Stimulated activated CD4-positive, alpha-beta T cell treated with anti-CD3 and anti-CD28 coated beads, Interleukin-15, amount 100 ng/mL, for 24 hours (primary cell): ENCODE measurements at regions not wholly inside any gene's neighbourhood (a gene's known extent, or its start where the extent isn't known, plus 50 kb on each side); places are given as distances from the start of the nearest gene placed in this dataset.

Experiments
- DNase-seq: peaks from one replicate; pipeline ENCODE4 v3.0.0-alpha.2; 2020

- no peak for DNase-seq
Measured at GRCh38 chr1:164188497-164188896, 370.5 kb upstream of the PBX1 start.

GRCh38 chr1:164191191-164191590 lies 367.8 kb upstream of the PBX1 start:
- DNase-seq = no peak

- DNase-seq = no peak
Measured at GRCh38 chr1:164210211-164210739, 348.7 kb upstream of the PBX1 start.

- DNase-seq = no peak
Measured at GRCh38 chr1:164223378-164223777, 335.6 kb upstream of the PBX1 start.

- no peak for DNase-seq
Measured at GRCh38 chr1:164225011-164225410, 334.0 kb upstream of the PBX1 start.

- DNase-seq = no peak
Measured at GRCh38 chr1:164226977-164227376, 332.0 kb upstream of the PBX1 start.

- DNase-seq = no peak
Measured at GRCh38 chr1:164228928-164229327, 330.1 kb upstream of the PBX1 start.

GRCh38 chr1:164233149-164233548 lies 325.8 kb upstream of the PBX1 start:
- no peak for DNase-seq

GRCh38 chr1:164240081-164240480 lies 318.9 kb upstream of the PBX1 start:
- no peak for DNase-seq

GRCh38 chr1:164250365-164250764 lies 308.6 kb upstream of the PBX1 start:
- DNase-seq = no peak

- DNase-seq = no peak
Measured at GRCh38 chr1:164256456-164256855, 302.5 kb upstream of the PBX1 start.

GRCh38 chr1:164261691-164262240 lies 297.2 kb upstream of the PBX1 start:
- no peak for DNase-seq

- DNase-seq = no peak
Measured at GRCh38 chr1:164263540-164263939, 295.4 kb upstream of the PBX1 start.

- DNase-seq = no peak
Measured at GRCh38 chr1:164265232-164265631, 293.8 kb upstream of the PBX1 start.

GRCh38 chr1:164272156-164272555 lies 286.8 kb upstream of the PBX1 start:
- DNase-seq = no peak

- no peak for DNase-seq
Measured at GRCh38 chr1:164296172-164296571, 262.8 kb upstream of the PBX1 start.

GRCh38 chr1:164308101-164308500 lies 250.9 kb upstream of the PBX1 start:
- DNase-seq = no peak

- DNase-seq = no peak
Measured at GRCh38 chr1:164310166-164310565, 248.8 kb upstream of the PBX1 start.

GRCh38 chr1:164311377-164311776 lies 247.6 kb upstream of the PBX1 start:
- no peak for DNase-seq

- no peak for DNase-seq
Measured at GRCh38 chr1:164320790-164321731, 237.9 kb upstream of the PBX1 start.

- DNase-seq = no peak
Measured at GRCh38 chr1:164325786-164326185, 233.2 kb upstream of the PBX1 start.

GRCh38 chr1:164333387-164333786 lies 225.6 kb upstream of the PBX1 start:
- no peak for DNase-seq

GRCh38 chr1:164337394-164337793 lies 221.6 kb upstream of the PBX1 start:
- DNase-seq = no peak

GRCh38 chr1:164337885-164338284 lies 221.1 kb upstream of the PBX1 start:
- no peak for DNase-seq
